GM23338 (cell line): ENCODE measurements at regions not wholly inside any gene's neighbourhood (a gene's known extent, or its start where the extent isn't known, plus 50 kb on each side); places are given as distances from the start of the nearest gene placed in this dataset.

Experiments
- ATAC-seq: fragments of 200-7000 bp; cut with Tn5 transposase; 3 replicates; pipeline ENCODE4 v1.9.1; 2020
- DNase-seq: peaks from one replicate; pipeline ENCODE4 v3.0.0-alpha.2; 2015; ENCODE audit warnings: low spot score
- H2AFZ ChIP-seq: fragments of 200-600 bp; sonication (generic); 2 replicates; pipeline ENCODE4 v1.8.0; 2016; ENCODE audit warnings: antibody characterized with exemption, mild to moderate bottlenecking, moderate library complexity
- H3F3A ChIP-seq: fragments of 200-600 bp; sonication (generic); replicated peaks from 2 replicates; pipeline ENCODE4 v1.8.0; 2017; ENCODE audit warnings: antibody characterized with exemption, mixed run types, low read depth
- H3K27ac ChIP-seq: fragments of 200-600 bp; sonication (generic); 2 replicates; pipeline ENCODE4 v1.6.1; 2016; ENCODE audit warnings: low read depth
- H3K27me3 ChIP-seq: fragments of 200-600 bp; sonication (generic); 2 replicates; pipeline ENCODE4 v1.8.0; 2016; ENCODE audit warnings: mild to moderate bottlenecking, mixed run types, moderate library complexity; ENCODE audit not compliant: insufficient read depth
- H3K36me3 ChIP-seq: fragments of 200-600 bp; sonication (generic); 2 replicates; pipeline ENCODE4 v1.8.0; 2016; ENCODE audit warnings: mild to moderate bottlenecking; ENCODE audit not compliant: insufficient read depth
- H3K4me1 ChIP-seq: fragments of 200-600 bp; sonication (generic); 2 replicates; pipeline ENCODE4 v1.8.0; 2016; ENCODE audit warnings: mild to moderate bottlenecking, moderate library complexity; ENCODE audit not compliant: insufficient read depth
- H3K4me2 ChIP-seq: fragments of 200-600 bp; sonication (generic); 2 replicates; pipeline ENCODE4 v1.7.1; 2017; ENCODE audit warnings: mixed run types
- H3K4me3 ChIP-seq: fragments of 200-600 bp; sonication (generic); 2 replicates; pipeline ENCODE4 v1.6.1; 2016; ENCODE audit warnings: mixed run types
- H3K79me2 ChIP-seq: fragments of 200-600 bp; sonication (generic); replicated peaks from 2 replicates; pipeline ENCODE4 v1.8.0; 2017; ENCODE audit warnings: mild to moderate bottlenecking; ENCODE audit not compliant: insufficient read depth
- H3K9me2 ChIP-seq: fragments of 200-600 bp; sonication (generic); 2 replicates; pipeline ENCODE4 v1.8.0; 2017; ENCODE audit not compliant: insufficient read depth
- H4K20me1 ChIP-seq: fragments of 200-600 bp; sonication (generic); replicated peaks from 2 replicates; pipeline ENCODE4 v1.8.0; 2017; ENCODE audit warnings: mild to moderate bottlenecking; ENCODE audit not compliant: insufficient read depth
- H3K27ac Mint-ChIP-seq: 2 replicates; pipeline ENCODE4 v1.8.0; 2020; ENCODE audit warnings: inconsistent platforms, mild to moderate bottlenecking, moderate library complexity, mixed read lengths
- H3K27me3 Mint-ChIP-seq: 3 replicates; pipeline ENCODE4 v1.8.0; 2022; ENCODE audit warnings: low read depth, mild to moderate bottlenecking, moderate library complexity, mixed read lengths, inconsistent platforms; ENCODE audit not compliant: insufficient read depth, poor library complexity
- H3K36me3 Mint-ChIP-seq: 3 replicates; pipeline ENCODE4 v1.8.0; 2021; ENCODE audit warnings: low read depth, mild to moderate bottlenecking, inconsistent platforms, moderate library complexity, mixed read lengths
- H3K4me1 Mint-ChIP-seq: 3 replicates; pipeline ENCODE4 v1.8.0; 2020; ENCODE audit warnings: mild to moderate bottlenecking, inconsistent platforms, mixed read lengths
- H3K4me3 Mint-ChIP-seq: 3 replicates; pipeline ENCODE4 v1.8.0; 2021; ENCODE audit warnings: moderate library complexity, mild to moderate bottlenecking, inconsistent platforms, mixed read lengths
- H3K9me3 Mint-ChIP-seq: 3 replicates; pipeline ENCODE4 v1.8.0; 2020; ENCODE audit warnings: moderate library complexity, mild to moderate bottlenecking, inconsistent platforms, mixed read lengths
- CREB1 ChIP-seq: fragments of 250-450 bp; sonication (Bioruptor Pico); IDR thresholded peaks from 2 replicates; pipeline ENCODE4 v1.5.0; 2020; ENCODE audit warnings: low read depth, mild to moderate bottlenecking, moderate library complexity
- ETS1 ChIP-seq: IDR thresholded peaks from 2 replicates; pipeline ENCODE4 v1.6.1; 2016; ENCODE audit warnings: antibody characterized with exemption
- EZH2 ChIP-seq: fragments of 200-600 bp; sonication (generic); IDR thresholded peaks from one replicate; pipeline ENCODE4 v1.8.0; 2017; ENCODE audit warnings: antibody characterized with exemption, mild to moderate bottlenecking, low read depth; ENCODE audit not compliant: unreplicated experiment
- EZH2phosphoT487 ChIP-seq: fragments of 200-600 bp; sonication (generic); IDR thresholded peaks from one replicate; pipeline ENCODE4 v1.8.1; 2018; ENCODE audit warnings: antibody characterized with exemption; ENCODE audit not compliant: unreplicated experiment
- JUNB ChIP-seq: IDR thresholded peaks from one replicate; pipeline ENCODE4 v1.6.1; 2016; ENCODE audit warnings: antibody characterized with exemption; ENCODE audit not compliant: unreplicated experiment
- NANOG ChIP-seq: IDR thresholded peaks from 2 replicates; pipeline ENCODE4 v1.6.1; 2016; ENCODE audit warnings: antibody characterized with exemption, borderline replicate concordance
- POLR2AphosphoS5 ChIP-seq: IDR thresholded peaks from 2 replicates; pipeline ENCODE4 v1.6.1; 2016; ENCODE audit warnings: antibody characterized with exemption, low read depth
- REST ChIP-seq: IDR thresholded peaks from one replicate; pipeline ENCODE4 v1.6.1; 2018; ENCODE audit warnings: antibody characterized with exemption; ENCODE audit not compliant: unreplicated experiment
- STAT1 ChIP-seq: IDR thresholded peaks from one replicate; pipeline ENCODE4 v1.6.1; 2016; ENCODE audit warnings: antibody characterized with exemption; ENCODE audit not compliant: unreplicated experiment
- ZNF114 ChIP-seq: fragments of 250-450 bp; sonication (Bioruptor Pico); IDR thresholded peaks from 2 replicates; pipeline ENCODE4 v1.5.0; 2020; ENCODE audit warnings: mild to moderate bottlenecking, moderate library complexity
- ZNF331 ChIP-seq: fragments of 250-450 bp; sonication (Bioruptor Pico); IDR thresholded peaks from 2 replicates; pipeline ENCODE4 v1.5.0; 2020; ENCODE audit warnings: low read depth, mild to moderate bottlenecking, moderate library complexity
- TF ChIP-seq, protein P1 (sequence below), 2 experiments: fragments of 200-600 bp in 1 of 2; sonication (generic) in 1 of 2; conservative IDR thresholded peaks; 2 replicates each; pipeline versions ENCODE4 v1.5.1 to v1.6.1; 2016 to 2017; ENCODE audit warnings: antibody characterized with exemption in 2 of 2, low read depth in 2 of 2, mild to moderate bottlenecking in 2 of 2, moderate library complexity in 1 of 2
- TF ChIP-seq, protein P2 (sequence below): fragments of 250-450 bp; sonication (Bioruptor Pico); IDR thresholded peaks from 2 replicates; pipeline ENCODE4 v1.5.0; 2020; ENCODE audit warnings: mild to moderate bottlenecking, moderate library complexity

DNA sequence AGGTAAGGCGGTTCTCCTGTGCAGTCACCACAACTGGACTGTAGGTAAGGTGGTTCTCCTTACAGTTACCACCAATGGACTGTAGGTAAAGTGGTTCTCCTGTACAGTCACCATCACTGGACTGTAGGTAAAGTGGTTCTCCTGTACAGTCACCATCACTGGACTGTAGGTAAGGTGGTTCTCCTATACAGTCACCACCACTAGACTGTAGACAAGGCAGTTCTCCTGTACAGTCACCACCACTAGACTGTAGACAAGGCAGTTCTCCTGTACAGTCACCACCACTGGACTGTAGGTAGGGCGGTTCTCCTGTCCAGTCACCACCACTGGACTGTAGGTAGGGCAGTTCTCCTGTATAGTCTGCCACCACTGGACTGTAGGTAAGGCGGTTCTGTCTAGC, 212.3 kb downstream of the TFAP2A start:
- Mint-ChIP-seq H3K4me3 (no peak overlapping the region), H3K9me3 (peaks cover 6% of the 10 kb centered on the region; the same call in 2 of the 3 replicates), H3K27me3 (no peaks in the 10 kb centered on the region), H3K27ac (no peak overlapping the region), H3K36me3 (no peaks in the 10 kb centered on the region; the same call in 1 of the 3 replicates), H3K4me1 (peaks cover 3% of the 10 kb centered on the region; the same call in 1 of the 3 replicates)
- no peaks in the 10 kb centered on the region for H3K4me1 ChIP-seq
- H3K36me3 ChIP-seq = no peaks in the 10 kb centered on the region
- ATAC-seq = no peak
- H3K4me2 ChIP-seq = no peak overlapping the region
- no peaks in the 10 kb centered on the region for H3K79me2 ChIP-seq
- H2AFZ ChIP-seq = no peak overlapping the region
- H3F3A ChIP-seq = no peaks in the 10 kb centered on the region
- H3K27me3 ChIP-seq = no peaks in the 10 kb centered on the region
- H3K4me3 ChIP-seq = no peak overlapping the region
- TF ChIP-seq EZH2 = no peak
- TF ChIP-seq ZNF331 (CRISPR knock-in tag) = no peak
- TF ChIP-seq, protein P1, sequence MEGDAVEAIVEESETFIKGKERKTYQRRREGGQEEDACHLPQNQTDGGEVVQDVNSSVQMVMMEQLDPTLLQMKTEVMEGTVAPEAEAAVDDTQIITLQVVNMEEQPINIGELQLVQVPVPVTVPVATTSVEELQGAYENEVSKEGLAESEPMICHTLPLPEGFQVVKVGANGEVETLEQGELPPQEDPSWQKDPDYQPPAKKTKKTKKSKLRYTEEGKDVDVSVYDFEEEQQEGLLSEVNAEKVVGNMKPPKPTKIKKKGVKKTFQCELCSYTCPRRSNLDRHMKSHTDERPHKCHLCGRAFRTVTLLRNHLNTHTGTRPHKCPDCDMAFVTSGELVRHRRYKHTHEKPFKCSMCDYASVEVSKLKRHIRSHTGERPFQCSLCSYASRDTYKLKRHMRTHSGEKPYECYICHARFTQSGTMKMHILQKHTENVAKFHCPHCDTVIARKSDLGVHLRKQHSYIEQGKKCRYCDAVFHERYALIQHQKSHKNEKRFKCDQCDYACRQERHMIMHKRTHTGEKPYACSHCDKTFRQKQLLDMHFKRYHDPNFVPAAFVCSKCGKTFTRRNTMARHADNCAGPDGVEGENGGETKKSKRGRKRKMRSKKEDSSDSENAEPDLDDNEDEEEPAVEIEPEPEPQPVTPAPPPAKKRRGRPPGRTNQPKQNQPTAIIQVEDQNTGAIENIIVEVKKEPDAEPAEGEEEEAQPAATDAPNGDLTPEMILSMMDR (conservative IDR thresholded peaks at IDR 0.05; ENCODE audit: low read depth in 2 of 2) = no peak
- TF ChIP-seq ZNF114 = no peak
- TF ChIP-seq NANOG = no peak
- TF ChIP-seq ETS1 = no peak
- TF ChIP-seq STAT1 = no peak
- no peak for TF ChIP-seq EZH2phosphoT487
- TF ChIP-seq REST = no peak
- no peak for TF ChIP-seq CREB1 (CRISPR knock-in tag)
- TF ChIP-seq JUNB = no peak
- TF ChIP-seq, protein P2, sequence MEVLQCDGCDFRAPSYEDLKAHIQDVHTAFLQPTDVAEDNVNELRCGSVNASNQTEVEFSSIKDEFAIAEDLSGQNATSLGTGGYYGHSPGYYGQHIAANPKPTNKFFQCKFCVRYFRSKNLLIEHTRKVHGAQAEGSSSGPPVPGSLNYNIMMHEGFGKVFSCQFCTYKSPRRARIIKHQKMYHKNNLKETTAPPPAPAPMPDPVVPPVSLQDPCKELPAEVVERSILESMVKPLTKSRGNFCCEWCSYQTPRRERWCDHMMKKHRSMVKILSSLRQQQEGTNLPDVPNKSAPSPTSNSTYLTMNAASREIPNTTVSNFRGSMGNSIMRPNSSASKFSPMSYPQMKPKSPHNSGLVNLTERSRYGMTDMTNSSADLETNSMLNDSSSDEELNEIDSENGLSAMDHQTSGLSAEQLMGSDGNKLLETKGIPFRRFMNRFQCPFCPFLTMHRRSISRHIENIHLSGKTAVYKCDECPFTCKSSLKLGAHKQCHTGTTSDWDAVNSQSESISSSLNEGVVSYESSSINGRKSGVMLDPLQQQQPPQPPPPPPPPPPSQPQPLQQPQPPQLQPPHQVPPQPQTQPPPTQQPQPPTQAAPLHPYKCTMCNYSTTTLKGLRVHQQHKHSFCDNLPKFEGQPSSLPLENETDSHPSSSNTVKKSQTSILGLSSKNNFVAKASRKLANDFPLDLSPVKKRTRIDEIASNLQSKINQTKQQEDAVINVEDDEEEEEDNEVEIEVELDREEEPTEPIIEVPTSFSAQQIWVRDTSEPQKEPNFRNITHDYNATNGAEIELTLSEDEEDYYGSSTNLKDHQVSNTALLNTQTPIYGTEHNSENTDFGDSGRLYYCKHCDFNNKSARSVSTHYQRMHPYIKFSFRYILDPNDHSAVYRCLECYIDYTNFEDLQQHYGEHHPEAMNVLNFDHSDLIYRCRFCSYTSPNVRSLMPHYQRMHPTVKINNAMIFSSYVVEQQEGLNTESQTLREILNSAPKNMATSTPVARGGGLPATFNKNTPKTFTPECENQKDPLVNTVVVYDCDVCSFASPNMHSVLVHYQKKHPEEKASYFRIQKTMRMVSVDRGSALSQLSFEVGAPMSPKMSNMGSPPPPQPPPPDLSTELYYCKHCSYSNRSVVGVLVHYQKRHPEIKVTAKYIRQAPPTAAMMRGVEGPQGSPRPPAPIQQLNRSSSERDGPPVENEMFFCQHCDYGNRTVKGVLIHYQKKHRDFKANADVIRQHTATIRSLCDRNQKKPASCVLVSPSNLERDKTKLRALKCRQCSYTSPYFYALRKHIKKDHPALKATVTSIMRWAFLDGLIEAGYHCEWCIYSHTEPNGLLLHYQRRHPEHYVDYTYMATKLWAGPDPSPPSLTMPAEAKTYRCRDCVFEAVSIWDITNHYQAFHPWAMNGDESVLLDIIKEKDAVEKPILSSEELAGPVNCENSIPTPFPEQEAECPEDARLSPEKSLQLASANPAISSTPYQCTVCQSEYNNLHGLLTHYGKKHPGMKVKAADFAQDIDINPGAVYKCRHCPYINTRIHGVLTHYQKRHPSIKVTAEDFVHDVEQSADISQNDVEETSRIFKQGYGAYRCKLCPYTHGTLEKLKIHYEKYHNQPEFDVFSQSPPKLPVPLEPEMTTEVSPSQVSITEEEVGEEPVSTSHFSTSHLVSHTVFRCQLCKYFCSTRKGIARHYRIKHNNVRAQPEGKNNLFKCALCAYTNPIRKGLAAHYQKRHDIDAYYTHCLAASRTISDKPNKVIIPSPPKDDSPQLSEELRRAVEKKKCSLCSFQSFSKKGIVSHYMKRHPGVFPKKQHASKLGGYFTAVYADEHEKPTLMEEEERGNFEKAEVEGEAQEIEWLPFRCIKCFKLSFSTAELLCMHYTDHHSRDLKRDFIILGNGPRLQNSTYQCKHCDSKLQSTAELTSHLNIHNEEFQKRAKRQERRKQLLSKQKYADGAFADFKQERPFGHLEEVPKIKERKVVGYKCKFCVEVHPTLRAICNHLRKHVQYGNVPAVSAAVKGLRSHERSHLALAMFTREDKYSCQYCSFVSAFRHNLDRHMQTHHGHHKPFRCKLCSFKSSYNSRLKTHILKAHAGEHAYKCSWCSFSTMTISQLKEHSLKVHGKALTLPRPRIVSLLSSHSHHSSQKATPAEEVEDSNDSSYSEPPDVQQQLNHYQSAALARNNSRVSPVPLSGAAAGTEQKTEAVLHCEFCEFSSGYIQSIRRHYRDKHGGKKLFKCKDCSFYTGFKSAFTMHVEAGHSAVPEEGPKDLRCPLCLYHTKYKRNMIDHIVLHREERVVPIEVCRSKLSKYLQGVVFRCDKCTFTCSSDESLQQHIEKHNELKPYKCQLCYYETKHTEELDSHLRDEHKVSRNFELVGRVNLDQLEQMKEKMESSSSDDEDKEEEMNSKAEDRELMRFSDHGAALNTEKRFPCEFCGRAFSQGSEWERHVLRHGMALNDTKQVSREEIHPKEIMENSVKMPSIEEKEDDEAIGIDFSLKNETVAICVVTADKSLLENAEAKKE (CRISPR knock-in tag) = no peak
- no peak for TF ChIP-seq POLR2AphosphoS5
- no peak overlapping the region for H3K27ac ChIP-seq
- DNase-seq = no peak
- no peaks in the 10 kb centered on the region for H4K20me1 ChIP-seq
- peaks cover 13% of the 10 kb centered on the region; the same call in 1 of the 2 replicates for H3K9me2 ChIP-seq
